Neural cell (in vitro differentiated cells): ENCODE measurements at regions not wholly inside any gene's neighbourhood (a gene's known extent, or its start where the extent isn't known, plus 50 kb on each side); places are given as distances from the start of the nearest gene placed in this dataset.

Experiments used
- CTCF ChIP-seq: fragments of 450-650 bp; IDR thresholded peaks from 2 replicates; pipeline ENCODE4 v1.5.1; 2014; ENCODE audit warnings: antibody characterized with exemption, mild to moderate bottlenecking, moderate library complexity; ENCODE audit not compliant: poor library complexity, severe bottlenecking
- EP300 ChIP-seq: fragments of 450-650 bp; conservative IDR thresholded peaks from 2 replicates; pipeline ENCODE4 v1.6.1; 2014; ENCODE audit warnings: antibody characterized with exemption, mild to moderate bottlenecking, moderate library complexity; ENCODE audit not compliant: poor library complexity, severe bottlenecking
- EZH2 ChIP-seq: fragments of 200-600, 300-800 bp; shearing (Covaris generic), sonication (generic); IDR thresholded peaks from 2 replicates; pipeline ENCODE4 v1.6.1; 2014; ENCODE audit warnings: antibody characterized with exemption, low read length, borderline replicate concordance, mild to moderate bottlenecking; ENCODE audit not compliant: insufficient read depth, poor library complexity, severe bottlenecking
- POLR2AphosphoS5 ChIP-seq: IDR thresholded peaks from 2 replicates; pipeline ENCODE4 v1.6.1; 2012
- RAD21 ChIP-seq: fragments of 450-650 bp; conservative IDR thresholded peaks from 2 replicates; pipeline ENCODE4 v1.6.1; 2014; ENCODE audit warnings: antibody characterized with exemption, mild to moderate bottlenecking, moderate library complexity
- REST ChIP-seq: IDR thresholded peaks from 2 replicates; pipeline ENCODE4 v1.6.1; 2012; ENCODE audit warnings: borderline replicate concordance
- TAF1 ChIP-seq: IDR thresholded peaks from 2 replicates; pipeline ENCODE4 v1.6.1; 2012; ENCODE audit warnings: low read depth

GRCh38 chr20:24836041-24836533 is 113.0 kb upstream of the CST7 start:
- TF ChIP-seq REST (no peak), CTCF (no peak), POLR2AphosphoS5 (no peak), EP300 (no peak), TAF1 (no peak), EZH2 (no peak), RAD21 (no peak)
